Right hindlimb (tissue), 1 donor: ENCODE measurements at regions not wholly inside any gene's neighbourhood (a gene's known extent, or its start where the extent isn't known, plus 50 kb on each side); places are given as distances from the start of the nearest gene placed in this dataset.

Experiments used
- DNase-seq: peaks from one replicate; pipeline ENCODE4 v3.0.0-alpha.2; 2018

DNA sequence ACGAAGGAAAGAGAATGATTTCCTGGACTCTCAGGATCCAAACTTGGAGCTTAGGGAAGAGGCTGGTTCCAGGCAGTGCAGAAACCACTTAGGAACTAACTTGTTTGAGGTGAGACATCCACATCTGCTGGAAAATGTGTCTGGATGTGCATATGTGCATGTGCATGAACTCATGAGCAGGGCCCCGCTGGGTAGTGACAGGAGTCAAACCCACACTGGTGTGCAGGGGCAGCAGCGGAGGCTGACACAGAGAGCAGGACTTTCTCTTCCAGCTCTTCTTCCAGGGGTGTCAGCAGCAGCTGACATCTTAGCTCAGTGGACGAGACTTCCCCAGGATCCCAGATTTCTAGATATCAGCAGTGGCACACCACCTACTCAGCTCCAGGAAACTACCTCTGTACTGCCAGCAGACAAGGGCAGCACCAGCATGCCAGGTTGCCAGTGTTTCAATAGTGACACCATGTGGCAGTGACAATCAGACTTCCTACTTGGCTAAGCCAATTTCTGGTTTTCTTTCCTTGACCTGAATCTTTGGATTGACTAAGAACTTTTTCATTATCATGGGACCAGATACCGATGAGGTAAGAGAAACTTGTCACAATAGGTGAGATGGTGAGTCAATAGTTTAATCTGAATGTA lies 227.5 kb upstream of the ZC3H12C start:
- peak; percentile 20 for DNase-seq

DNA sequence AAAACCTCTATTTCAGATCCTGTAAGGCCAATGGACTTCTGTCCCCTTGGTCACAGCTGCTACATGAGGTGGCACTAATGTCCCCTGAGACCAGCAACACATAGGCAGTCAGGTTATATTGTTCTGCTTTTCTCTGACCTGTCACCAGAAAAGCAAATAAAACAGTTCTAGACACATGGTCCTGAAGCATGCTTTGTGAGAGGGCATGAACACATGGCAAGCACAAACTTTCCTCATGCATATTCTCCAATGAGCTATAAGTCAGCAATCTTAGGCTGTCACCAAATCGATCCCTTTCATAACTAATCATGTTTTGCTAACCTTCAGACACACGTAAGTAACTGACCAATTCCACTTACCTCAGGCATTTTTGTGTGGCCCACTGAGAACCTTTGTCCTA lies 225.4 kb upstream of the ZC3H12C start:
- no peak for DNase-seq

DNA sequence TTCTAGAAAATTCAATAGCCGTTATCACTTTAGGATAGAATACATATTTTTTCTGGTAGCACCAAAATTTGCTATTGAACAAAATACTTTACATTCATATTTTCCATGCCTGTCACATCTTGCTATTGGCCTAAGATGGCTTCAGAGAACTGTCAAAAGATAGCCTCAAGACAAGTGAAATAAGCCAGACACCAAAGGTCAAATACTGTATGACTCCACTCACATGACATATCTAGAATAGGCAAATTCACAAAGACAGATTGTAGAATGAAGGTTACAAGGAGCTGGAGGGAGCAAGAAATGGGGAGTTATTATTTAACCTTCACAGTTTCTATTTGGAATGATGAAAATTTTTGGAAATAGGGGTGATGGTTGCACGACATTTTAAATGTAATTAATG lies 223.7 kb upstream of the ZC3H12C start:
- no peak for DNase-seq

DNA sequence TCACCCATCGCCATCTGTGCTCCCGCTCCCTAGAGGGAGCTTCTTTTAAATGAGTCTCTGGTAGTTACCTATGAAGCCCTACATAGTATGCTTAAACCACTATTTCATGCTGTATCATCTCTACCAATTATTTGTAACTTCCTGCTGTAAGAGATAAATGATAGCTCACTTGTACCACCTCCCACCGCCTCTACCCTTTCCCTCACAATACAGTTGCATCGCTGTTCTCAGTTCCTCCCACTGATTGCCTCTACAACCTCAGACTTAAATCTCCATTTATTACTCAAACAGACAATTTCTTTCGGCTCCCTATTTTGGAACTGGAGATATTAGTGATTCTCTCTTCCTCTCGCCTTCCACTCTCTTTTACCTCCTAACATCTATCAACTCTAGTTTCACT lies 222.9 kb upstream of the ZC3H12C start:
- DNase-seq, result no peak

DNA sequence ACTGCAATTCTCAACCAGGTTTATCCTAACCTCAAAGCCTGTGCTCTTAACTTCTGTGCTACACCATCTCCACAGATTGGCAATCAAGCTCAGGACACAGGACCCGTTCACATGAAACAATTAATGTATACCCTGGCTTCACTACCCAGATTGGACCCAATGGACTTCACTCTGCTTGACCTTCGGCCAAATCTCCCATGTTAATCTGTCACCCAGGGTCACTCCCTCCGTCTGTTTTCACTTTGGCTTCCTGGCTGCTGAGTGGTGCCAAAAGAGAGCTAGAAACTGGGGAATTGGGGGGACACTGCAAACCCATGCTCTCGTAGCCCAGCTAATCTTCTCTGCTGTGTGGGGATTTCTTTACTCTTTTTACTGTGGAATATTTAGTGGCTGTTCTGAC lies 216.1 kb upstream of the ZC3H12C start:
- DNase-seq, result no peak

DNA sequence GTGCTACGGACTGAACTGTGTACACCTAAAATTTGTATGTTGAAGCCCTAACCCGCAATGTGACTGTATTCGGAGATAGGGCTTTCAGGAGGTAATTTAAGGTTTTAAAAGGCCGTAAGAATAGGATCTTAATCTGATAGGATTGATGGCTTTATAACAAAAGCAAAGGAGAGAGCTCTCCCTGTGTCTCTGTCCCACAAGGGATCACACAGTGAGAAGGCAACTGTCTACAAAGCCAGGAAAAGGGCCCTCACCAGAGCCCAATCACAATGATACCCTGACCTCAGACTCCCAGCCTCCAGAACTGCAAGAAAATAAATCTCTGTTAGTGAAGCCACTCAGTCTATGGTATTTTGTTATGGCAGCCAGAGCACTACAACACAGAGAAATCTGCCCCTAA lies 208.7 kb upstream of the ZC3H12C start:
- DNase-seq, result no peak

DNA sequence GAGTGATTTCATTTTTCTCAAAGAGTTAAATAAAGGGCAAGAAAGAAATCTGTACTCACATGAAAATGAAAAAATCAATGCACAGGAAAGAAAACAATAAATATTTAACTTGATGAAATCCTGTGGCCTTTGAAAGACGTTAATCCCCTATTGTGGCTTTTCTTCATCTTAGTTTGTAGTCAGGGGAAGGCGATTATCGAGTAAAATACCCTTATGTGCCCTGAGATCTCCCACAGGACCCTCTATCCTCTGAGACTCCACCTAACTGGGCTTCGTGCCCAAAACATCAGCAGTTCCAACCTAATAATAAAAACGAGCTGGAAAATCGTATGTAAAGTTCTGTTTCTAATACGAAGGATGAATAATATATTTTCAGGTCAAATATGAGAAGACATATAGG lies 208.2 kb upstream of the ZC3H12C start:
- DNase-seq, result no peak

DNA sequence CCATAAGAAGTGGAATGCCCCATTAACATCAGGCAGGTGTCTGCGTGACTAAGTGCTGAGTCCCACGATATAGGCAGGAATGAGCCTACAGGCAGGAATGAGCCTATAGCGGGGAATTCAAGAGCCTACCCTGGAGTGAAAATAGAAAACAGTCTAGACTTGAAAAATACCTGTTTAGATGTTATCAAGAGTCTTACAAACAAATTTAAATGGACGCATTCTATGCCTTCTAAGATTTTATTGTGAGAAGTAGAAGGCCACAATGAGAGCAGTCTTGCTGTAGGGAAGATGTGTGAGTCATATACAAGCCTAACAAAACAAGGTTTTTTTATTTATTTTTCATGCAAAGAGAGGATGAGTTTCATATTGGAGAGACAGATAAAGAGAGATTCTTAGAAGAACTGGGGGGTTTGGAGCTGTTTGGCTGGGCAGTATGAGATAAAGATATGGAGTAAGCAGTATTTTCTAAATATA lies 200.8 kb upstream of the ZC3H12C start:
- no peak for DNase-seq

DNA sequence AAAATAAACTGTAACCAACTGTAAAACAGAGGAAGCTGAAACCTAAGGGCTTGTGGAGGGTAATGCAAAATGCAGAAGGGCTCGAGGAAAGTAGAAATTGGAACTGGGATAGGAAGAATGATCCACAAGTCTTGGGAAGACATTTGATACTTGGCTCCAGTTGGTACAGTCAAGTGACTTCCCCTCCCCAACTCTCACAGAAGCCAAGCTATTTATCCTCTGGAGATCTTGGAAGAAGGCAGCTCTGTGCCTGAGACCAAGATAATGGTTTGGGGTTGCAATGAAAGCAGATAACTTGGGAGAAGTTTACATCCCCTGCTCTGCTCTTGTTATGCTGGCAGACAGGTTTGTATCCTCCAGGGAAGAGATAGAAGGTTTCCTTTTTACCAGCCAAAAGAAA lies 198.9 kb upstream of the ZC3H12C start:
- peak; percentile 18 for DNase-seq

DNA sequence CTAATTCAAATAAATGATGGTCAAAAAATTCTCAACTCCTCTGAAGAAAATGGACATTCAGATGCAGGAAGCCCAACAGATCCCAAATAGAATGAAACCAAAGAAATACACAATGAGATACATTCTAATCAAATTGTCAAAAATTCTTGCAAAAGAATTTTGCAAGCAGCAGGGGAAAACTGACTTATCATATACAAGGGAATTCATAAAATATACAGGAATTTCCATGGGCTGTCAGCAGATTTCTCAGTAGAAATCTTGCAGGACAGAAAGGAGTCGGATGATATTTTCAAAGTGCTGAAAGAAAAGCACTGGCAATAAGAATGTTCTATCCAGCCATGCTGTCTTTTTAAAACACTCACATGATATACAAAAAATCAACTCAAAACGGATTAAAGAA lies 194.6 kb upstream of the ZC3H12C start:
- no peak for DNase-seq

DNA sequence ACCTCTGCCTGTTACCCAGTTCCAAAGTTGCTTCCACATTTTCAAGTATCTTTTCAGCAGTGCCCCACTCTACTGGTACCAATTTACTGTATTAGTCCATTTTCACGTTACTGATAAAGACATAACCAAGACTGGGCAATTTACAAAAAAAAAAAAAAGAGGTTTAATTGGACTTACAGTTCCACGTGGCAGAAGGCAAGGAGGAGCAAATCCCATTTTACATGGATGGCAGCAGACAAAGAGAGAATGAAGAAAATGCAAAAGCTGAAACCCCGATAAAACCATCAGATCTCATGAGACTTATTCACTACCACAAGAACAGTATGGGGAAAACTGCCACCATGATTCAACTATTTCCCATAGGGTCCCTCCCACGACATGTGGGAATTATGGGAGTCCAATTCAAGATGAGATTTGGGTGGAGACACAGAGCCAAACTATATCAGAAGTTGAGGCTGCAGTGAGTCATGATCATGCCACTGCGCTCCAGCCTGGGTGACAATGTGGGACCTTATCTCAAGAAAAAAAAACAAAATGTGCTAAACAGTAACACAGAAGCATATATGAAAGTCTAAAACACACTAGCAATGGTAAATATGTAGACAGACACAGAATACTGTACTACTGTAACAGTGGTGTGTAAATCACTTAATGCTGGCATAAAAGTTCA lies 190.3 kb upstream of the ZC3H12C start:
- no peak for DNase-seq

DNA sequence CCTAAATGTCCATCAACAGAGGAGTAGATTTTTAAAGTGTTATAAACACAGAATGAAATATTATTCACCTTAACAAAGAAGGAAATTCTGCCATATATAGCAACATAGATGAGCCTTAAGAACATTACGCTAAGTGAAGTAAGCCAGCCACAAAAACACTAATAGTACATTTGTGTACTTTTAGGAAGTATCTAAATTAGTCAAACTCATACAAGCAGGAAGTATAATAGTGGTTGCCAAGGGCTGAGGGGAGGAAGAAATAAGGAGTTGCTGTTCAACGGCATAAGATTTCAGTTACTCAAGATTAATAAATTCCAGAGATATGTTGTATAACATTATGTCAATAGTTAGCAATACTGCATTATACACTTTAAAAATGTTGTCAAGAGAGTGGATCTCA lies 181.7 kb upstream of the ZC3H12C start:
- DNase-seq, result no peak

DNA sequence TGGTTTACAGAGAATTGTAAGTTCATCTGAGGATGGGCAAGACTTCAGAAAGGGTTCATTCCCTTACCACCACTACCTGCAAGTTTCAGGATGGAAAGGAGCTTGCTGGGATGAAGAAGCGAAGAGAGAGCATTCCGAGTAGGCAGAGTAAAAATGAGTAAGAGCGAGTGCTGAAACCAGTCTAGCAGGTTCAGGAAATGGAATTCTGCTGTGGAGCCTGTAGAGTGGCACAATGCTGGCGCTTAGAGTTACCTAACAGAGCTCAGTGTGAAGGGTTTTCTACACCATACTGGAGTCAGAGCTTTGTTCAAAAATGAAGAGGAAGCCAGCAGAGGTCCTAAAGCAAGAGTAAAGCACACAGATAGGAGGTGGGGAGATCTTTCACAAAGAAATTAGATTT lies 179.2 kb upstream of the ZC3H12C start:
- no peak for DNase-seq

DNA sequence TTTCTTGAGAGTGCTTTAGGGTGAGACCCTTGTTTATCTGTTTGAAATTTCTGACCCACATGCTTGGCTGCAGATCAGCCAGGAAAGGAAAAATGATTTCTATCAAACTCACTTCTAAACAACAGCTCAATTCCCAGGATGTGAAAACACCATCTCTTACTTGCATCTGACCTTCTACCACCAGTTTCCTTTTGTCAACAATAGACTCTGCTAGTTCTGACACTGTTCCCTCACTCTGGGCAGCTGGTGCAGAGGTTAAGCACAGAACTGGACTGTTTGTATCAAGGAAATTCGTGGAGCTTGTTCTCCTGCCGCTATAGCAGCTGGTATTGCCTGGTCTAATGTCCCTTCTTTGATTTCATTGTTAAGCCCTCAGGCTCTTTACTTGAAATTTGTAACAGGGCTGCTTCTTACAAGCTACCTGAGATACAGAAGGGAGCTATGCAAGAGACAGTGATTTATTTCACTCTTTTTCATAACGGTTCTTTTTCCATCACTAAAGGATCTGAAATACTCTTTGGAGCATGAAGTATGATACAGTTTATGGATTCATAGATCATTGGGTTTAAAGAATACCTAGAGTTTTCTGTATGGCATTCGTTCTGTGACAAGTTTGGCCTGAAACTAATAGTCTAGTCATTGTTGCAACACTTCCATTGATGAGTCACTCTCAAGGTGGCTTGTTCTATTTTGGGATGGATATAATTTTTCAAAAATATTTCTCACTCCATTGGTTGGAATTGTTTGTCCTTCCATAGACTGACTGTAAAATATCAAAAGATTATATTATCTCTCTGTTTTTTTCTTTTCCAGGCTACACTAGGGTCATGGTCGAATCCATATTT lies 178.2 kb upstream of the ZC3H12C start:
- DNase-seq, result no peak

DNA sequence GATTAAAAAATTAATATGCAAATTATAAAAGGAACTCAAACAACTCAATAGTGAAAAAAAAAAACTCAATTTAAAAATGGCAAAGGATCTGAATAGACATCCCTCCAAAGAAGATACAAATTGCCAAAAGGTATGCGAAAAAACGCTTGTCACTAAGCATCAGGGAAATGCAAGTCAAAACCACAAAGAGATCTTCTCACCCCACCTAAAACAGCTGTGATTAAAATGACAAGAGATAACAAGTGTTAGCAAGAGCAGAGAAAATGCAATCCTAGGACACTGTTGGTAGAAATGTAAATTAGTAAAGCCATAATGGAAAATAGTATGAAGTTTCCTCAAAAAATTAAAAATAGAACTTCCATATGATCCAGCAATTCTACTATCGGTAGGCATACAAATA lies 166.3 kb upstream of the ZC3H12C start:
- no peak for DNase-seq

DNA sequence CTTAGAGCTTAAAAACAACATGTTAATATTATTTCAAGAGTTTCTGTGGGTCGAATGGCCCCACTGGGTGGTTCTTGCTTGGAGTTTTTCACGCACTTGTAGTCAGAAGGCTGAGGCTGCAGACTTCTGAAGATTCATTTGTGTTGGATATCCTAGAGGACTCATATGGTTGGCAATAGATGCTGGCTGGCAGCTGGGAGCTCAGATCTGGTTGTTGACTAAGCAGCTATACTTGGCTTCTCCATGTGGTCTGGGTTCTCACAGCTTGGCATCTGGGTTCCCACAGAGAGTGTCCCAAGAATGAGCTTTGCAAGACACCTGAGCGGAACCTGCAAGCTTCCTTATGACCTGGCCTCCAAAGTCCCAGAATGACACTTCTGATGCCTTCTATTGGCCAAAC lies 163.9 kb upstream of the ZC3H12C start:
- DNase-seq, result no peak

DNA sequence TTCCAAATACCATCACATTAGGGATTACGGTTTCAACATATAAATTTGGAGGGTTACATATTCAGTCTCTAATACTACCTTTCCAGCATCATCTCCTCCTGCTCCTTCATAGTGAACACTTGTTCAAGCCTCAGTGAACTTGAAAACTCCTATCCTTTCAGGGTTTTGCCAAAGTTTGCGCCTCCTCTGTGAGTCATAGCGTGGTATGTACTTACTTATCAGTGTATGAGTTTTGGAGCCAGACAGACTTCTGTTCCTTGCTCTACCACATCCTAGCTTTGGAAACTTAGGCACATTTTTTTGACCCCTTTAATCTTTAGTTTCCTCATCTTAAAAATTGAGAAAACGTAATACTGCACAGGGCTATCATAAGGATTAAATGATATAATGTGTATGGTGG lies 160.1 kb upstream of the ZC3H12C start:
- no peak for DNase-seq

DNA sequence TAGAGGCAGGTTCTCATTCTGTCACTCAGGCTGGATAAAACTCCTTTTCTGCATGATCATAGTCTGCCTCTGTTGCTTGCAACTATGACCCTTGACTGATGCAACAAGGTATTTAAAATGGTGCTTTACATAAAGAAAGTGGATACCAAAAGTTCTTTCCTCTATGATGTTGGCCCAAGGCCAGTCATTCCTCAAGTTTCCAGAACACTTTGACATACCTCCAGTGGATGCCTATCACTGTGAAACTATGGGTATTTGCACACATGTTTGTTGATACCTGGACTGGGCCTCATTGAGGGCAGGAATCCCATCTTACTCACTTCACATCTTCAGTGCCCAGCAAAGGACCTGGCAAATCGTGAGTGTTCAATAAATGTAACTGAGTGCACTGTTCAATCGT lies 159.0 kb upstream of the ZC3H12C start:
- no peak for DNase-seq

DNA sequence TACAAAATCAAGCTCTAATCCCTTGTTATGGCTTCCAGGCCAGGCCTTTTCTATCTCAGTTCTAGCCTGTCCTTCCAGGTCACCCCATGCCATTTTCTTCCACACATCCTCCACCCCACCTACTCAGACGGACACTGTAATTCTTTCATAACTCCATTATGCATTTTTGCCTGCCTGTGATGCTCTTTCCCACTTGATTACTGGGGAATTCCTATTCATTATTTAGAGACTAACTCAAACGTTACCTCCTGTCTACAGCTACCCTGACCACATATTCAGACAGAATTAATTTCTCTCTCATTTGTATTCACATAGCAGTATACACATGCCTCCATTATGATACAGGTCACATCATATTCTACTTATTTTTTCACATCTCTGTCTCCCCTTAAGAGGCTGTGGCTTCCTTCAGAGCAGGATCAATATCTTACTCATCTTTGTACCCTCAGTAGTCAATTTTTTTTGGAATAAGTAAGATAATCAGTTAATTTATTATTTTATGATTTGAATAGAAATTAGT lies 156.5 kb upstream of the ZC3H12C start:
- DNase-seq, result no peak

DNA sequence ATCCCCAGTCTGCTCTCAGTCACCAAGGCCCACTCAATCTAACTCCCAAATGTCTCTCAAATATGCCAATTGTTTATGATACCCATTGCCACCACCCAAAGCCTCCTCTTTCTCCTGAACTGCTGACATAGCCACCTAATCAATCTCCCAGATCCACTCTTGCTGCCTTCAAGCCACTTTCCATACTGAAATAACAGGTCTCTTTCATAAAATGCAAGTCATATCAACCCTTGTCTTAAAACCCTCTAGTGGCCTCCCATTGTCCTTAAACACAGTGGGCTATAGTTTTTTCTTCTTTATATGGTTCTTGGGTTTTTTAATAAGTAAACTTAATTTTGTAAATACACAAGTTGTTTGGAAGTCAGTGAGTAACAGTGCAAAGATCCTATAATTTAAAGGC lies 155.2 kb upstream of the ZC3H12C start:
- no peak for DNase-seq

DNA sequence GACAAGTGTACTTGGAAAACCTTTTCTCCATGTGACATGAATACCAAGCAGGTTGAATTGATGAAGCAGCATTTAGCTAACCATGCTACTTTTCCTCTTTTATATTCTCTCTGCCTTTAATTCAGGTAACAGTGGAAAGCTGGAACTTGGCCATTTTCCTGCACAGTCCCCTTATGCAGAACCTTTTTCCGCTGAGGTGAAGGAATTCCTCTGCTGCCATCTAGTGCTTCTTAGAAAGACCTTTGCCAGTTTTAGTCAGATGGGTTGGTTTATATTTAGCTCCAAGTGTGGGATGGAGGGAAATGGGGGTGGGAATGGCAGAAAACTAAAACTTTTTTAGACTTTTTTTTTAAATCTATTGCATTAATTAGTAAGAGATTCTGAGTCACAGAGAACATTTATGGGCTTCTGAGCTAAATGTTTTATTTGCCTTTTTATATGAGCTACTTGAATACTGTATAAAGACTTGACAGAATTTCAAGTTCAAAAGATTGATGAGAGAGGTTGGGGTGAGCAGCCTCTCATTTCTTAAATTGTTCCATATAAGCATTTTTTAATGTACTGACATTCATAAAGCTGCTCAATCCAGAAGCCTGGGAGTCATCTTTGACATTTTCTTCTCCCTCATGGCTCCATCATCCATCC lies 153.9 kb upstream of the ZC3H12C start:
- DNase-seq, result peak; percentile 59

DNA sequence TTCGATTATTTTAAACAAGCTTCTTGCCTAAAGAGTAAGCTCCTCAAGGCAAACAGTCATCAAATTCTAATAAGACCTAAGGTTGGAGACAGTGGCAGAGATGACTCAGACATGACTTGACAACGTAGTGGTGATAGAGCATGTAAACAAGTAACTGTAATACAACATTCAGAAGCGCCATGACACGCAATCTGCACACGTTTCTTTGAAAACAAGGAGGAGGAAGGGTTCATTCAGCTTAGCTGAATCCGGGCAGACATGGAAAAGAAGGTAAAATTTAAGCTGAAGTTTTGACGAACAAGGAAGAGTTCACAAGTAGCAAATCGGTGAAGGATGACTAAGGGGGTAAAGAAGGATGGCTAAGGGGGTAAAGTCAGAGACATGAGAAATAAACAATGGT lies 152.4 kb upstream of the ZC3H12C start:
- no peak for DNase-seq

DNA sequence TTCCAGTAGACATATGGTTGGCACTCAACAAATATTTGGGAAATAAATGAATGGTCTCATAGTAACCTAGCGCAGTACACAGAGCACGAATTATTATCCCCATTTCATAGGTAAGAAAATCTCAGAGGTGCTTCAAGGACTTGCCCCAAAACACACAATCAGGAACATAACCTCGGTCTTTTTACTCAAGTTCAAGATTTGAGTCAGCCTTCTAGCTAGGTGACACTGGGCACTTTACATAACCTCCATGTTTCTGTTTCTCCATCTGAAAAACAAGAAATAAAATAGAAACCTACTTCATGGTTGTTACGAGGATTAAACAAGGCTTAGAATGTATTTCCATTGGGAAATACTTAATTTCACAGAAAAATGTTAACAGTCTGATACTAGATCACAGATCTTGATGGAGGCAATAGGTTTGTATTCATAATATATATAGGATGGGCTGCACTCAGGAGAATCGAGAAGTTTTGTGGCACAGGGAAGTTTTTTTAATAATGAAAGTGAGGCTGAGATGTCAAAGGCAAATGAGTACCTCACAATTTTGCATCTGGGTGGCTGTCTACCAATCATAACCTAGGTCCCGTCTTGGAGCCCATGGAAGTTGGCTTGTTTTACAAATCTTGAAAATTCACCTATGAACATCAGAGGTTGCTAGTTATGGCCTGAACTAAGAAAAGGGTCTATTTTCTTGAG lies 147.4 kb upstream of the ZC3H12C start:
- DNase-seq, result no peak
